PC-9 (cell line): ENCODE measurements at regions not wholly inside any gene's neighbourhood (a gene's known extent, or its start where the extent isn't known, plus 50 kb on each side); places are given as distances from the start of the nearest gene placed in this dataset.

Experiments
- BruUV-seq: library from RNA; stranded (reverse); fragments of 400-500 nt; replicated peaks from 2 replicates; lab custom pipeline; 2021; lab: Mats Ljungman, UMichigan
- CTCF ChIA-PET: fragments of 300-600 bp; sonication (Branson Sonifier 250); formaldehyde crosslinking; loops from one replicate; lab custom pipeline; 2022; ENCODE audit warnings: antibody characterized with exemption; lab: Charles Lee
- POLR2A ChIA-PET: fragments of 300-600 bp; sonication (Branson Sonifier 250); formaldehyde crosslinking; loops from one replicate; lab custom pipeline; 2022; ENCODE audit warnings: antibody characterized with exemption; ENCODE audit not compliant: unreplicated experiment; lab: Charles Lee
- DNase-seq, 2 experiments: peaks; one replicate each; pipeline versions ENCODE4 v3.0.0 to v3.0.0-alpha.2; 2015 to 2022; ENCODE audit warnings: mixed read lengths in 1 of 2
- H2AFZ ChIP-seq: fragments of 200-600 bp; sonication (generic); 2 replicates; pipeline ENCODE4 v1.8.1; 2017; ENCODE audit warnings: antibody characterized with exemption
- H3F3A ChIP-seq: fragments of 200-600 bp; sonication (generic); 2 replicates; pipeline ENCODE4 v1.8.1; 2017; ENCODE audit warnings: antibody characterized with exemption, mild to moderate bottlenecking, low read depth; ENCODE audit not compliant: insufficient read depth
- H3K27ac ChIP-seq: fragments of 200-600 bp; sonication (generic); 2 replicates; pipeline ENCODE4 v1.6.1; 2016; ENCODE audit warnings: mixed run types
- H3K27me3 ChIP-seq: fragments of 200-600 bp; sonication (generic); 2 replicates; pipeline ENCODE4 v1.6.1; 2016; ENCODE audit warnings: low read depth, mixed run types; ENCODE audit not compliant: insufficient read depth
- H3K36me3 ChIP-seq: fragments of 200-600 bp; sonication (generic); 2 replicates; pipeline ENCODE4 v1.6.1; 2016; ENCODE audit warnings: low read depth, mixed run types
- H3K4me1 ChIP-seq: fragments of 200-600 bp; sonication (generic); replicated peaks from 2 replicates; pipeline ENCODE4 v1.6.1; 2016; ENCODE audit warnings: mixed run types; ENCODE audit not compliant: insufficient read depth
- H3K4me2 ChIP-seq: fragments of 200-600 bp; sonication (generic); 2 replicates; pipeline ENCODE4 v1.6.1; 2017; ENCODE audit warnings: mixed run types
- H3K4me3 ChIP-seq: fragments of 200-600 bp; sonication (generic); 2 replicates; pipeline ENCODE4 v1.6.1; 2016; ENCODE audit warnings: mixed run types
- H3K79me2 ChIP-seq: fragments of 200-600 bp; sonication (generic); 2 replicates; pipeline ENCODE4 v1.6.1; 2017; ENCODE audit warnings: low read depth, mixed run types
- H3K9me2 ChIP-seq: fragments of 200-600 bp; sonication (generic); 2 replicates; pipeline ENCODE4 v1.8.1; 2017; ENCODE audit warnings: mild to moderate bottlenecking; ENCODE audit not compliant: insufficient read depth
- H3K9me3 ChIP-seq: fragments of 200-600 bp; sonication (generic); 2 replicates; pipeline ENCODE4 v1.8.1; 2016; ENCODE audit warnings: low read depth; ENCODE audit not compliant: insufficient read depth
- H4K20me1 ChIP-seq: fragments of 200-600 bp; sonication (generic); 2 replicates; pipeline ENCODE4 v1.8.1; 2017; ENCODE audit not compliant: insufficient read depth
- EZH2 ChIP-seq: fragments of 200-600 bp; sonication (generic); IDR thresholded peaks from 2 replicates; pipeline ENCODE4 v1.8.0; 2017; ENCODE audit warnings: antibody characterized with exemption, low read depth
- intact Hi-C: fragments of 100-400 bp; cut with micrococcal nuclease; formaldehyde crosslinking; loops from one replicate; pipeline ENCODE4 v1.10.0; 2022; ENCODE audit not compliant: unreplicated experiment
- TF ChIP-seq, protein P1 (sequence below): fragments of 200-600 bp; sonication (generic); conservative IDR thresholded peaks from 2 replicates; pipeline ENCODE4 v1.6.1; 2017; ENCODE audit warnings: mixed run types, antibody characterized with exemption, mild to moderate bottlenecking, moderate library complexity

GRCh38 chr9:746661-747434, 94.6 kb upstream of the DMRT1 start:
- Histone ChIP-seq H3K27ac (no peak overlapping the region), H3K36me3 (no peaks in the 10 kb centered on the region), H3K4me2 (no peak overlapping the region), H4K20me1 (no peaks in the 10 kb centered on the region), H3K79me2 (no peaks in the 10 kb centered on the region), H3K9me2 (no peaks in the 10 kb centered on the region), H3K27me3 (no peaks in the 10 kb centered on the region), H3K9me3 (no peaks in the 10 kb centered on the region), H3K4me1 (0 out of 2 replicates have a peak, but pooled peaks cover 6% of the 10 kb centered on the region), H3K4me3 (no peak overlapping the region), H2AFZ (no peak overlapping the region), H3F3A (peaks cover 3% of the 10 kb centered on the region; the same call in 1 of the 2 replicates)
- intact Hi-C loops, result no loop called here
- no peak for DNase-seq
- BruUV-seq, result no TSS peak
- ChIA-PET CTCF (interaction anchor here (0.6 kb wide), 1 partner anchor 69 kb away, joined by 3 read pairs; no protein-coding TSS in a partner anchor), POLR2A (no interaction called here)
- TF ChIP-seq, protein P1, sequence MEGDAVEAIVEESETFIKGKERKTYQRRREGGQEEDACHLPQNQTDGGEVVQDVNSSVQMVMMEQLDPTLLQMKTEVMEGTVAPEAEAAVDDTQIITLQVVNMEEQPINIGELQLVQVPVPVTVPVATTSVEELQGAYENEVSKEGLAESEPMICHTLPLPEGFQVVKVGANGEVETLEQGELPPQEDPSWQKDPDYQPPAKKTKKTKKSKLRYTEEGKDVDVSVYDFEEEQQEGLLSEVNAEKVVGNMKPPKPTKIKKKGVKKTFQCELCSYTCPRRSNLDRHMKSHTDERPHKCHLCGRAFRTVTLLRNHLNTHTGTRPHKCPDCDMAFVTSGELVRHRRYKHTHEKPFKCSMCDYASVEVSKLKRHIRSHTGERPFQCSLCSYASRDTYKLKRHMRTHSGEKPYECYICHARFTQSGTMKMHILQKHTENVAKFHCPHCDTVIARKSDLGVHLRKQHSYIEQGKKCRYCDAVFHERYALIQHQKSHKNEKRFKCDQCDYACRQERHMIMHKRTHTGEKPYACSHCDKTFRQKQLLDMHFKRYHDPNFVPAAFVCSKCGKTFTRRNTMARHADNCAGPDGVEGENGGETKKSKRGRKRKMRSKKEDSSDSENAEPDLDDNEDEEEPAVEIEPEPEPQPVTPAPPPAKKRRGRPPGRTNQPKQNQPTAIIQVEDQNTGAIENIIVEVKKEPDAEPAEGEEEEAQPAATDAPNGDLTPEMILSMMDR, result no peak
- no peak for TF ChIP-seq EZH2

DNA sequence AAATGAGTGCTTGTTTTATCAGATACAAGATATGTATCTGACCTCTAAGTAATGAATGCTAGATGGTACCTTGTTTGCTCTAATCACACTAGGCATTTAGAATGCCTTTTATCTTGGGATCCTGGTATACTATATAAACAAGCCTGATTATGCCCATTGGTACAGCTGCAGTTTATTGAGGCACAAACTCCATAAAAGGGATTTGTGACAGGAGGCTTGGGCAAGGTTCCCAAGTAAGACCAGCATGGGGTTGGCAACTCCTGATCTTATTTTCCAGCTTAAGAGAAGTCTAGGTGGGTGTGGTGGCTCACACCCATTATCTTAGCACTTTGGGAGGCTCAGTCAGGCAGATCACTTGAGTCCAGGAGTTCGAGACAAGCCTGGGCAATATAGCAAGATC, 93.9 kb upstream of the DMRT1 start:
- Histone ChIP-seq H3K36me3 (no peaks in the 10 kb centered on the region), H3K27me3 (no peaks in the 10 kb centered on the region), H3K9me2 (no peaks in the 10 kb centered on the region), H3K4me1 (0 out of 2 replicates have a peak, but pooled peaks cover 12% of the 10 kb centered on the region), H4K20me1 (no peaks in the 10 kb centered on the region), H3K79me2 (no peaks in the 10 kb centered on the region), H3F3A (peaks cover 9% of the 10 kb centered on the region; the same call in 1 of the 2 replicates), H3K9me3 (no peaks in the 10 kb centered on the region), H3K27ac (no peak overlapping the region), H2AFZ (no peak overlapping the region), H3K4me2 (no peak overlapping the region), H3K4me3 (no peak overlapping the region)
- TF ChIP-seq EZH2, result no peak
- TF ChIP-seq, protein P1, result no peak
- ChIA-PET POLR2A (no interaction called here), CTCF (no interaction called here)
- no TSS peak for BruUV-seq
- intact Hi-C loops, result no loop called here
- DNase-seq, result no peak

DNA sequence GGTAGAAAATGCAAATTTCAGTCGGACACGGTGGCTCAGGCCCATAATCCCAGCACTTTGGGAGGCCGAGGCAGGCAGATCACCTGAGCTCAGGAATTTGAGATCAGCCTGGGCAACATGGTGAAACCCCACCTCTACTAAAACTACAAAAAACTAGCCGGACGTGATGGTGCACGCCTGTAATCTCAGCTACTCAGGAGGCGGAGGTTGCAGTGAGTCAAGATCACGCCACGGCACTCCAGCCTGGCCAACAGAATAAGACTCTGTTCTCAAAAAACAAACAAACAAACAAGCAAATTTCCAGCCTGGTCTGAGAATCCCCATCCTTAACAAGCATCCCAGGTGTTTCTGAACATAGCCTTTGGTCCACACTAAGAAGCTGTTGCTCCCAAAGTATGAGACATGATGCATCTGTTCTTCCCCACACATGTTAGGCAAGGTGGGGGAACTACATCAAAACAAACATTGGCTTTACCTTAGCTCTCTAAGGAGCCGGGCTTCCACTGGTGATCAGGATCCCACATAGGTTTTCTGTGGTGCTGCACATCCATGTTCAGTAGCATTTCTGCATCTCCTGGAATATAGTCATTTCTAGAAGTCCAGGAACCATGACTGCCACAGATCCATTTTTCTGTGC, 92.5 kb upstream of the DMRT1 start:
- H3F3A ChIP-seq, result peaks cover 9% of the 10 kb centered on the region; the same call in 1 of the 2 replicates
- no peaks in the 10 kb centered on the region for H3K9me2 ChIP-seq
- no TSS peak for BruUV-seq
- no peaks in the 10 kb centered on the region for H3K36me3 ChIP-seq
- H3K4me3 ChIP-seq, result no peak overlapping the region
- H4K20me1 ChIP-seq, result no peaks in the 10 kb centered on the region
- H3K9me3 ChIP-seq, result no peaks in the 10 kb centered on the region
- H3K27ac ChIP-seq, result no peak overlapping the region
- H2AFZ ChIP-seq, result no peak overlapping the region
- no peak for DNase-seq
- CTCF ChIA-PET, result no interaction called here
- intact Hi-C loops, result no loop called here
- H3K4me1 ChIP-seq, result 0 out of 2 replicates have a peak, but pooled peaks cover 16% of the 10 kb centered on the region
- no peaks in the 10 kb centered on the region for H3K27me3 ChIP-seq
- TF ChIP-seq, protein P1, result no peak
- TF ChIP-seq EZH2, result no peak
- POLR2A ChIA-PET, result no interaction called here
- no peaks in the 10 kb centered on the region for H3K79me2 ChIP-seq
- H3K4me2 ChIP-seq, result no peak overlapping the region
